ENCODE measurements at regions not wholly inside any gene's neighbourhood (a gene's known extent, or its start where the extent isn't known, plus 50 kb on each side); places are given as distances from the start of the nearest gene placed in this dataset.

GRCh38 chr6:960356-960755 lies 267.4 kb upstream of the EXOC2 start (continued):
- TF ChIP-seq NFE2L1 (CRISPR knock-in tag; IDR thresholded peaks at IDR 0.05) (no peak), ZNF232 (CRISPR knock-in tag; IDR thresholded peaks at IDR 0.05) (no peak), ZNF219 (CRISPR knock-in tag; IDR thresholded peaks at IDR 0.05; ENCODE audit: borderline replicate concordance) (no peak), GTF2I (CRISPR knock-in tag; conservative IDR thresholded peaks at IDR 0.05) (no peak)

GRCh38 chr6:958488-958887 lies 265.5 kb upstream of the EXOC2 start:
- no peak overlapping the region for H3K27ac Mint-ChIP-seq
- peaks cover 5% of the 10 kb centered on the region; the same call in 1 of the 2 replicates for H3K4me1 Mint-ChIP-seq
- no peaks in the 10 kb centered on the region; the same call in 1 of the 2 replicates for H3K27me3 Mint-ChIP-seq (ENCODE audit: low read depth)
- POLR2A ChIA-PET = no interaction called here
- CTCF ChIA-PET = interaction anchor here (0.8 kb wide), 1 partner anchor 104 kb away, joined by 3 read pairs; no protein-coding TSS in a partner anchor
- DNase-seq (ENCODE audit: low spot score) (no peak), ATAC-seq (no peak)
- H3K4me3 Mint-ChIP-seq = no peak overlapping the region
- TF ChIP-seq GTF2I (CRISPR knock-in tag; conservative IDR thresholded peaks at IDR 0.05) (no peak), ETV6 (CRISPR knock-in tag; IDR thresholded peaks at IDR 0.05) (no peak), JUN (CRISPR knock-in tag; IDR thresholded peaks at IDR 0.05) (no peak), NR1H2 (CRISPR knock-in tag; IDR thresholded peaks at IDR 0.05) (no peak), TEAD1 (CRISPR knock-in tag; IDR thresholded peaks at IDR 0.05) (no peak), NR2C2 (CRISPR knock-in tag; IDR thresholded peaks at IDR 0.05) (no peak), FOXP4 (CRISPR knock-in tag; IDR thresholded peaks at IDR 0.05) (no peak), ZNF671 (CRISPR knock-in tag; IDR thresholded peaks at IDR 0.05) (no peak), ATF1 (CRISPR knock-in tag; IDR thresholded peaks at IDR 0.05) (no peak)
- H3K9me3 Mint-ChIP-seq = no peaks in the 10 kb centered on the region
- no peaks in the 10 kb centered on the region for H3K36me3 Mint-ChIP-seq

- POLR2A ChIA-PET = no interaction called here
Measured at GRCh38 chr6:951399-952181, 258.7 kb upstream of the EXOC2 start.

More at GRCh38 chr6:951399-952181, 258.7 kb upstream of the EXOC2 start:
- Mint-ChIP-seq H3K4me3 (no peak overlapping the region), H3K4me1 (no peaks in the 10 kb centered on the region), H3K36me3 (no peaks in the 10 kb centered on the region), H3K27me3 (ENCODE audit: low read depth) (peaks cover 3% of the 10 kb centered on the region; the same call in 1 of the 2 replicates), H3K9me3 (no peaks in the 10 kb centered on the region), H3K27ac (no peak overlapping the region)
- no peak for DNase-seq (ENCODE audit: low spot score)
- no peak for TF ChIP-seq SMAD3 (CRISPR knock-in tag; IDR thresholded peaks at IDR 0.05; ENCODE audit: borderline replicate concordance)
- no peak for TF ChIP-seq NR2C2 (CRISPR knock-in tag; IDR thresholded peaks at IDR 0.05)
- TF ChIP-seq ZNF138 (CRISPR knock-in tag; conservative IDR thresholded peaks at IDR 0.05) = no peak
- no peak for TF ChIP-seq FOXP4 (CRISPR knock-in tag; IDR thresholded peaks at IDR 0.05)
- TF ChIP-seq HMGA2 (CRISPR knock-in tag; IDR thresholded peaks at IDR 0.05) = no peak
- TF ChIP-seq ATF3 (CRISPR knock-in tag; conservative IDR thresholded peaks at IDR 0.05) = no peak
- no peak for TF ChIP-seq MLX (CRISPR knock-in tag; IDR thresholded peaks at IDR 0.05)
- TF ChIP-seq NR1H2 (CRISPR knock-in tag; IDR thresholded peaks at IDR 0.05) = no peak
- no peak for TF ChIP-seq CREM (CRISPR knock-in tag; IDR thresholded peaks at IDR 0.05)
- no peak for TF ChIP-seq JAZF1 (CRISPR knock-in tag; IDR thresholded peaks at IDR 0.05)
- no peak for TF ChIP-seq PRRX2 (CRISPR knock-in tag; IDR thresholded peaks at IDR 0.05)
- no peak for TF ChIP-seq GTF2I (CRISPR knock-in tag; conservative IDR thresholded peaks at IDR 0.05)
- TF ChIP-seq E2F1 (CRISPR knock-in tag; IDR thresholded peaks at IDR 0.05) = no peak
- TF ChIP-seq ZNF232 (CRISPR knock-in tag; IDR thresholded peaks at IDR 0.05) = no peak
- ATAC-seq = no peak
- CTCF ChIA-PET = no interaction called here
